ENCODE measurements at regions not wholly inside any gene's neighbourhood (a gene's known extent, or its start where the extent isn't known, plus 50 kb on each side); places are given as distances from the start of the nearest gene placed in this dataset.

DNA sequence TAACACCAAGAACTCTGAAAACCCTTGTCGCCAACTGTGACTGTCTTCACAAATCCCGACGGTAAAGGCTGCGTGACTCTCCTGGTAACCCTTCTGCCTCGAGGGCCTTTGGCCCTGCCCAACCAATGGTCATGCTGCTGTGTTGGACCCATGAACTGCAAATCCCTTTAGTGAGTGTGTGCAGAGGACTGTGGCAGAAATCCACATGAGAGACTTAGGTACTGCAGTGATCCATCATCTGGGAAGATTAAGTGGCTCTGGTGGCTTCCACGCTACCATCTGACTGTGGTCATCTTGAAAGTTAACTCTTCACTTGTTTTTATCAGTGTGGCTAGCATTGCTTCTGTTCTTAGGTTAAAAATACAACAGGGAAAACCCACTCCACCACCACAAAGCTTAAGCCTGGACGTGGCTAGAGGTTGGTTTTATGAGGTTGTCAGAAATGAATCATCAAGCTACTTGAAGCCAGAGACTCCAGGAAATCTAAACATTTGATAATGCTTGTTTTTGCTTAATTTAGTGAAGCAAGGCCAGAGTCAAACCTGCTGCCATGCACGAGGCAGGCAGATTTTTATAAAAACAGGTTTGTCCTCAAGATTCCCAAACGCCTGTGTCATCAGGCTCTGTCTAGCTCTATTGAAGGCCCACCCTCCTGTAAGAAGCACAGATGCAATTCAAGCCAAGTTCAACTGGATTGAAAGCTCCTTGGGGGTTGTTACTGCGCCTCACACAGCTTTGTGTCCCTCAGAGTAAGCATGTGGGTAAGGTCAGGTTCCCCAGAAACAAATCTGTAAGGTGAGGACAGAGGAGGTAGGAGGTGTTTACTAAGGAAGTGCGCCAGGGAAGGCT, 52.7 kb upstream of the ERCC6L2 start:
- TF ChIP-seq, protein P1, sequence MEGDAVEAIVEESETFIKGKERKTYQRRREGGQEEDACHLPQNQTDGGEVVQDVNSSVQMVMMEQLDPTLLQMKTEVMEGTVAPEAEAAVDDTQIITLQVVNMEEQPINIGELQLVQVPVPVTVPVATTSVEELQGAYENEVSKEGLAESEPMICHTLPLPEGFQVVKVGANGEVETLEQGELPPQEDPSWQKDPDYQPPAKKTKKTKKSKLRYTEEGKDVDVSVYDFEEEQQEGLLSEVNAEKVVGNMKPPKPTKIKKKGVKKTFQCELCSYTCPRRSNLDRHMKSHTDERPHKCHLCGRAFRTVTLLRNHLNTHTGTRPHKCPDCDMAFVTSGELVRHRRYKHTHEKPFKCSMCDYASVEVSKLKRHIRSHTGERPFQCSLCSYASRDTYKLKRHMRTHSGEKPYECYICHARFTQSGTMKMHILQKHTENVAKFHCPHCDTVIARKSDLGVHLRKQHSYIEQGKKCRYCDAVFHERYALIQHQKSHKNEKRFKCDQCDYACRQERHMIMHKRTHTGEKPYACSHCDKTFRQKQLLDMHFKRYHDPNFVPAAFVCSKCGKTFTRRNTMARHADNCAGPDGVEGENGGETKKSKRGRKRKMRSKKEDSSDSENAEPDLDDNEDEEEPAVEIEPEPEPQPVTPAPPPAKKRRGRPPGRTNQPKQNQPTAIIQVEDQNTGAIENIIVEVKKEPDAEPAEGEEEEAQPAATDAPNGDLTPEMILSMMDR (IDR thresholded peaks at IDR 0.05; ENCODE audit: extremely low read depth, missing control alignments): no peak
- peak; percentile 72 for DNase-seq (ENCODE audit: low spot score)

DNA sequence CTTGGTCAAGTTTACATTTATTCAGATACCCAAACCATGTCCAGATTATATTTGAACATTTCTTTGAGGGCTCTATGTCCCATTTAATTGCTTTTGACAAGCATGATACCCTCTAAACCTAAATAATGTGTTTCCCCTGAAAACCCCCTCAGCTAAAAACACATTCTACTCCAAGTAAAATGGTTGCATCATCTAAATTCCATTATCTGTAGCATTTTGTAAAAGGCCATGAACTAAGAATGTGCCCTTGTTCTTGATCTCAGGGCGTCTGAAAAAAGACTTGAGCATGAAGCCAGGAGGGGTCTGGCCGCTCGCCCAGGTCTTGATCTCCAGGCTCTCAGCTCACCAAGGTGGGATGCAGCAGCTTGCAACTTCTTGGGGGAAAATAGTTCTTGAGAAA, 53.5 kb upstream of the ERCC6L2 start:
- DNase-seq (ENCODE audit: low spot score): no peak
- TF ChIP-seq, protein P1 (IDR thresholded peaks at IDR 0.05; ENCODE audit: extremely low read depth, missing control alignments): no peak

DNA sequence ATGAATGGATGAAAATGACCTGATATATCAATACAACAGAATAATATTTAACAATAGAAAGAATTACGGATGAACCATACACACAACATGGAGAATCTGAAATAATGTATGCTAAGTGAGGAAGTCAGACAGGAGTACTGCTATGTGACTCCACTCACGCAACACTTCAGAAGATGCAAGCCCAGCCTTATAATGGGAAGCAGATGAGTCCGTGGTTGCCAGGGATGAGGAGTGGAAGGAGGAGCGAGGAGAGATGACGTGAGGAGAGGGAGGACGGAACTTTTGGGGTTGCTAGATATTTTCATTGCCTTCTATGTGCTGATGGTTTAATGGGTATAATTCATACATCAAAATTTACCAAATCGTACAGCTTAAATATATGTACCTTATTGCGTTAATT, 55.4 kb upstream of the ERCC6L2 start:
- DNase-seq (ENCODE audit: low spot score): no peak
- TF ChIP-seq, protein P1 (IDR thresholded peaks at IDR 0.05; ENCODE audit: extremely low read depth, missing control alignments): no peak

DNA sequence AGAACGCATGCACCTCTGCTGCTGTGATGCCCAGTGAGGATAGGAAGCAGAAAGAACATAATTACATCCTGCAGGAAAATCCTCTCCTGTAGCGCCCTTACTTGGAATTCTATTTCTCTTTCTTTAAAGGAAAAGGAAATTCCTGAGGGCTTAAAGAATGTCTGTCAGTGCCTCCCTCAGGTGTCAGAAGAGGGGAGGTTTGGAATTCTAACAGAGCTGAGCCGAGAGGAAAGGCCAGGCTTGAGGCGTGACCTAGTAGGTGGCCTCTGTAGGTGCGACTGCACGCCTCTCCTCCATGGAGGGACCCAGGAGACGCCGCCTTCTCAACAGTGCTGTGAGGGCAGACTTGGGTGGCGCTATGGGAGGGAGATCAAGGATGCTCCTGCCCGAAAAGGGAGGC, 55.9 kb upstream of the ERCC6L2 start:
- DNase-seq (ENCODE audit: low spot score): no peak

DNA sequence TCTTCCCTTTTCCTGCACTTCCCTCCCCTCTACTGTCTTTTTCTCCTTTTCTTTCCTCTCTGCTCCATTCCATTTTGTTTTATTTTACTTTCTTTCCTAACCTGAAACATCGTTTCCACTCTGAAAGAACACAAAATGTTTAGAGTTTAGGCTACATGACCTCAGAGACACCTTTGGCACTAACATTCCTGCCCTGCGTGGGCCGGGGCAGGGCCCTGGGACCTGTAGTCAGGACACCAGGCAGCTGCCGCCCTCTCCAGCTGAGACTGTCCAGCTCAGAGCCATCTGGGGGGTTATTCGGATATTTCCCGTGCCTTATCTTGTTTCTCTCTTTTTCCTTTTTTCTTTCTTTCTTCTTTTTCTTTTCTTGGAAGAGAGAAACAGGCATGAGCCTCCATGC, 58.3 kb upstream of the ERCC6L2 start:
- DNase-seq (ENCODE audit: low spot score): no peak
- TF ChIP-seq, protein P1 (IDR thresholded peaks at IDR 0.05; ENCODE audit: extremely low read depth, missing control alignments): no peak

More for the DNA sequence above, 55.9 kb upstream of the ERCC6L2 start:
- TF ChIP-seq, protein P1 (IDR thresholded peaks at IDR 0.05; ENCODE audit: extremely low read depth, missing control alignments): no peak

DNA sequence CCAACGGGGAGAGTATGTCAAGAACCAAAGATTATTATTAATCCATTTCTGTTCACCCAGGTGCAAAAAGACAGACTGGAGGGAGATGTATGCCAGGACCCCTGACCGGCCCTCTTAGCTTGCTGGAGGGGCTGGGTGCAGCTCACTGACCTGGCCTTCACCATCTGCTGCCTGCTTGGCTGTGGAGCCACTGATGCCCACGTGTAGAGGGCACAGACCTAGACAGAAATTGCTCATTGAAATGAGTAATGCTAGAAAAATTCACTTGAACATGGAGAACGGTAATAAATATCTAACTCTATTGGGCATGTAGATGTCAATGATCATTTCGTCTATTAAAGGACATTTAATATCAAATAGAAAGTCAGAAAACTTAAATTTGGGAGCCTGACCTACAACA, 58.8 kb upstream of the ERCC6L2 start:
- DNase-seq (ENCODE audit: low spot score): no peak
- TF ChIP-seq, protein P1 (IDR thresholded peaks at IDR 0.05; ENCODE audit: extremely low read depth, missing control alignments): no peak

DNA sequence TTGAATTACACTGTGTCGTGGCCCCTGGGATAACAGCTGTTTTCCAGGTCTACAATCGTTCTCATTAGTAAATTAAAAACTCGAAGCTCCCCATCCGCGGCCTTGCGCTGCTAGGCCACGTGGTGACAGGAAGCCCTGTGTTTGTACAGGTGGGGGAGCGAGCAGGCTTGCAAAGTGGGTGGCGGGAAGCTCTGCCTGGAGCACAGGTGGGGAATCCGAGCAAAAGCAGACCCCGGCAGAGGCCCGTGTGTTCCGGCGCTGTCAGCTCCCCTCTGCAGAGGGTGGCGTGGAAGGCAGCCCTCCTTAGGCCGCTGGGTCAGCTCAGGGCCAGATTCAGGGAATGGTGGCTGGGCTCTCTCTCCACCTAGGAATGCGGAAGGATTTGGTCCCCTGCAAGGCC, 59.5 kb upstream of the ERCC6L2 start:
- TF ChIP-seq, protein P1 (IDR thresholded peaks at IDR 0.05; ENCODE audit: extremely low read depth, missing control alignments): no peak
- no peak for DNase-seq (ENCODE audit: low spot score)

Measured in GM20000 (cell line).